ENCODE measurements at regions not wholly inside any gene's neighbourhood (a gene's known extent, or its start where the extent isn't known, plus 50 kb on each side); places are given as distances from the start of the nearest gene placed in this dataset.
"Not testable (repeated sequence)": the region's sequence is repeated elsewhere in the genome, so short reads cannot be mapped to it uniquely, and the experiment has no call there.

DNA sequence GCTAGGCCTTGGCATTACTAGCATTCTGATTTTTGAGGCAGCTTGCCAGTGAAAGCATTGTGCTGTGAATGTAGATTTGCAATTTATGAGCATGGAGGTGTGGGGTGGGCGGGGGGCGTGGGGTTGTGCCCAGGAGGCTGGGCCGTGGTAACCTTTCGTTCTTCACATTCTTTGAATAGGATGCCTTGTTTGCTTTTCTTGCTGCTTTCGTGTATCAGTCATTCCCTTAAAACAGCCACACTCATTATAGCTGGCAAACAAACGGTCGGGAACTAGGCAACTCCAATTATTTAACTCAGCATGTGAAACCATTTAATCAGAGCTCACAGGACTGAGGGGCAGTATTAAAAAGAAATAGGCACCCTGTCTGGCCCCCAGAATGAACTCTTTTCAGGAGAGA is 115.9 kb upstream of the PELI2 start:
- peak; percentile 35 for DNase-seq

DNA sequence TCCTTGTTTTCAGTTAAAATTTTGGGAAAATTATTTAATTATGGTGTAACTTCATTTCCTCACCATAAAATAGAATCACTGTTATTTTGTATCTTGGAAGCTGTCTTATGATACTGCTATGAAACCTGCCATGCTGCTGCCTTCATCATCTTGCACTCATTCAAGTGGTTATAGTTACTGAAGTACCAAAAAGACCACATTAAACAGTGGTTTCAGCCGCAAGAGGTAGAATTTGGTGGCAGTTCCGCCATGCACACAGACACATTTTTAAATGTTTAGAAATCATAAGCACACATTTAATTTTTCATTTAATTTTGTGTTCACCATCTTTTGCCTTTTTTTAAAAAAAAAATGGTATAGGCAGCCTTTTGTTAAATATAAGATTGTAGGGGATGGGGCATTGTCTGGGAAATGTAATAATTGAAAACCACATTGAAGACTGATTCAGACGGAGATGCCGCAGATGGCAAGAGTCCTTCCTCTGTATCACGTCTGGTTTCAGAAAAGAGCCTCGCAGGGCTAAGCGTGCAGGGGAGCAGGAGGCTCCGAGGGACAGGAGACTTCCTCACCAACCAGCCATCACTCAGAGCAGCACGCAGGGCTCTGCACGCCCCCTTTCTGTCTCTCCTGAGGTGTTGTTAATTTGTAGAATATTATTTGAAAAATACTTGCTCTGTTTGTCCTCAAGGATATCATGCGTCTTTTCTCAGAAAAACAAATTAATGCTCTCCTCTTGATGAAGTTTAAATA is 115.2 kb upstream of the PELI2 start:
- no peak for DNase-seq

DNA sequence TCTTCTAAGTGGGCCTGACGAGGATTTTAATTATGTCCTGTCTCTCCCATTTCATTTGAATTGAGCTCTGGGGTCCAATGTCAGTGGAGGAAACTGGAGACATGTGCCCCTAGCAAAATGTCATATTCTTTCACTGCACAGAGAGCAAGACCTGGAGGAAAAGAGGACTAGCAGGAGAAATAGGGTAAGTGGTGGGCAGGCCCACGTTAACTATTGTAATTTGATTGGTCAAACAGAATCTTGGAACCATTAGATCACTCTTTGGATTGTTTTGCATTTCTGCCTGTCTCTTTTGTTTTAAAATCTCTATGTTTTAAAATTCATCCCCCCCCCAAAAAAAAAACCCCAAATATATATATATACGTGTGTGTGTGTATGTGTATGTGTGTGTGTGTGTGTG is 113.9 kb upstream of the PELI2 start:
- no peak for DNase-seq

DNA sequence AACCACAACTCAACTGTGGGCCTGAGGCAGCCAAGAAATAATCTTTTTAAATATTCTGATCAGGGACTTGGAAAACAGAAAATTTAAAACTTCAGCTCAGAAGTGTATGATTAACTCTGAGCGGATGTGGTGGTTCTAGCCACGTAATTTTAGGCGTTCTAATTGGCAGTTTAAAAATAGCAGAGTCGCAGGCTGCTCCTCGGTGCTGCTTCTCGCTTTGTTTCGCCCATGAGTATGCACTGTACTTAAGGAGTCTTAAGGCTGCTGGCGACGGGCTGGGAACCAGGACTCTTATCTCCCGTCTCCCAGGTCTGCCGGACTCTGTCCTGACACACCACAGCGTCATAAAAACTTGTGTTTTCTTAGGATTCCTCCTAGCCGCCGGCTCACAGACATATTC is 113.4 kb upstream of the PELI2 start:
- DNase-seq, result no peak

DNA sequence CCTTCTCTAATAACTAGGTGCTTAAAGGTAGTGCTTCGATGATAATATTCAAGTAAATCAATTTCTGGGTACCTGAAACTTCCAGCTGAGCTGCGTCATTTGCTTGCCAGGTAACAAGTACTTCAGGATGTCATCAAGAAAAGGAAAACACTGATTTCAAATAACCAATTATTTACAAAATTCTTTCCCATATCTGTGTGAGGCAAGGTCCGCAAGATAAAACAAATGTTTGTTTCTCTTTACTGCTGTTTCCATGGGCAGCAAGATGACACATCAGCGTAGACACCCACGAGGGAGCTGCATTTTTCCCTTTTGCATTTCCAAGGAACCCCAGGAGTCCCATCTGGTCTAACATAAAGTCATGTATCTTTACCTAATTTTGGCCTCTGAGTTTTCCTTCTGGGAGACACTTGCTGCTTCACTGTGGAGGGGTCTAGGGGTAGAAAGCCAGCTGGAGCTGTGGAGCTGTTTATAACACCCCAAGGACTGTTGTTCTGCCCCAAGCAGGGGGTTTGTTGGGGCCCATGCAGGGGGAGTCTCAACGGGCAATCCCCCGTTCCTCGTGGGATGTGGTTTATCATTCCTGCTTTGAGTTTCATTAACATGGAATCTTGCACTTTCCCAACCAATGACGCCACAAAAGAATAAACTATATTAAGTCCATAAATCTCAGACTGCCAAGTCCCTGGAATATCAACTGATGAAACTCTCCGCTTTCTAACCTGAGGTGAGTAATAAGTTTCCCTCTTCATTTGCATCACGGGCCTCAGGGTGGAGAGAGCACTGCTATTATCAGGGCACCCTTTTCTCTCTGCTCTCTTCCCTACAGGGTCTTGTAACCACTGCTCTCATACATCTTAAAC is 112.8 kb upstream of the PELI2 start:
- no peak for DNase-seq

DNA sequence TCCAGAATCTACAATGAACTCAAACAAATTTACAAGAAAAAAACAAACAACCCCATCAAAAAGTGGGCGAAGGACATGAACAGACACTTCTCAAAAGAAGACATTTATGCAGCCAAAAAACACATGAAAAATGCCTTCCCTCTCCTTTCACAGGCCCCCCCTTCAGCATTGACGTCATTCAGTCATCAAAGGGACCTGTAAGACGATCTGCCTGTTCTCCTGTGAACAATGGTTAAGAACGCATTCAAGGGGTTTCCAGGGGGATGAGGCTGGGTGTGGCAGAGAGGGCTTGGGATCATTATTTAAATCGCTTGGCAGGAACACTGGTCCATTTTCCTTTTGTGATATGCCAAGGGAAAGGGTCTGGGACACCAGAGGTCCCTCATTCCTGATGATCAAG is 110.7 kb upstream of the PELI2 start:
- not testable (repeated sequence) for DNase-seq

DNA sequence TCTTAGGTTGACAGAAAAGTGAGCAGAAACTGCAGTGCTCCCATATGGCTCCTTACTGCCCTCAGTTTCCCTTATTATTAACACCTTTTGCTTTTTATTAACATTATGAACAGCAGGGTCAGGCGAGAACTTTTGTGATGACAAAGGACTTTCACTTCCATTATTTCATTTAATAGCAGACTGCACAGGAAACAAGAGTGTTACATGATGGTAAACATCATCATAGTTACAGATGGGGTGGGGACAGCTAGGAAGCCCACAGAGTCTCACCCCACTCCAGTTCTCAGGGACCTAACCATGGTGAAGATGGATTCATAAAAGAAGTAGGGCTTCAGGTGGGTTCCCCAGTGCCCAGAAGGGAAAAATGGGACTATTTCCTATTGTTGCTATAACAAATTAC is 110.1 kb upstream of the PELI2 start:
- DNase-seq, result no peak

DNA sequence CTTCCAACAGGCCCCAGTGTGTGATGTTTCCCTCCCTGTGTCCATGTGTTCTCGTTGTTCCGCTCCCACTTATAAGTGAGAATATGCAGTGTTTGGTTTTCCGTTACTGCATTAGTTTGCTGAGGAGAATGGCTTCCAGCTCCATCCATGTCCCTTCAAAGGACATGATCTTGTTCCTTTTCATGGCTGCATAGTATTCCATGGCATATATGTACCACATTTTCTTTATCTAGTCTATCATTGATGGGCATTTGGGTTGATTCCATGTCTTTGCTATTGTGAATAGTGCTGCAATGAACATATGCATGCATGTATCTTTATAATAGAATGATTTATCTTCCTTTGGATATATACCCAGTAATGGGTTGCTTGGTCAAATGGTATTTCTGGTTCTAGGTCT is 109.5 kb upstream of the PELI2 start:
- DNase-seq, result not testable (repeated sequence)

DNA sequence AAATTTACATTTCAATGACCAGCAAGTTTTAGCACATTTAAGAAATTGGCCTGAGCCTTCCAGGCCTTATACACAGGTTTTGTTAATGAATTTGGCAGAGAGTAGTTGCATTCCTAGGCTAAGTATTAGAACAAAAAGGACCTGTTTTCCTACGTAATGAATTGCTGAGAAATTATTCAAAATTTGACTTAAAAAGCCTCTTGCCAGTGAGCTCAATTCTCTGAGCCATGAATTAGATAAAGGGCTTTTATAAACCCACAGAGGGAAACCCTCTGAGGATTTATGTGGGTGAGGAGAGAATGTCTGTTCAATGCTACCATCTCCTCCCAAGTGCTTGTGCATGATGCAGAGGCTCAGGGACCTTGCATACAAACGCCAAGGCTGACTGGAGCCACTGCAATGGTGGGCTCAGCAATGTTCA is 94.5 kb upstream of the PELI2 start:
- no peak for DNase-seq

DNA sequence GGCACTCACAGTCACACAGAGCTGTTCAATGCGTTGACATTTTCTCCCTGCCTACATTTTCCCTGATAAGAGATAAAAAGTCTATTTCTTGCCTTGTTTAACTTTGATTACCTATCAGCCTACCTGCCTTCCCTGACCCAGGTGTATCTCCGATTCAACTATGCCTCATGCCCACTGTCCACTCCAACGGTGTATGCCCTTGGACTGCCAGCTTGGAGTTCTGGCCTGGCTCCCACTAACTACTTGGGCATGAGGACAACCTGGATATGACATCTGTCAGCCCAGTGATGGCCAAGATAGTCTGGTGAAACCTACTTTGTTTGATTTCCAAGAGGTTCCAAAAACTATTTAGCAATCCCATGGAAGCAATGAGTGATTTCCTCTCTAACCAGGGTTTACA is 93.0 kb upstream of the PELI2 start:
- no peak for DNase-seq

DNA sequence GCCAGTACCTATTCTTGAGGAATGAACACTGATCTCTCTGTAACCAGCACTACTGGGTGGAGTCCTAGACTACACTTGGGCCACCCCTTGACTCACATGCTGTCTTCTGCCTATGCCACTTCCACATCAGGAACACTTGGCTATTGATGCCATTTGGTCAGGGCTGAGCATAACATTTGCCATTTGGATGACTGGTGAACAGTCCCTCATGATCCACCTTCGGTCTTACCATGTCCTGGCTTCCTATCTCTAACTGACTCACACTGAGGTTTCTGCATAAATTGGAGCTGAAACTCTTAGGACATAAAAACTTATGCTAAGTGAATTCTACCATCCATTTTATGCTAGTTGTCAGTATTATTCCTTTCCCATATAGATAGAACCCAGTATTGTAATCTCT is 91.7 kb upstream of the PELI2 start:
- DNase-seq, result no peak

DNA sequence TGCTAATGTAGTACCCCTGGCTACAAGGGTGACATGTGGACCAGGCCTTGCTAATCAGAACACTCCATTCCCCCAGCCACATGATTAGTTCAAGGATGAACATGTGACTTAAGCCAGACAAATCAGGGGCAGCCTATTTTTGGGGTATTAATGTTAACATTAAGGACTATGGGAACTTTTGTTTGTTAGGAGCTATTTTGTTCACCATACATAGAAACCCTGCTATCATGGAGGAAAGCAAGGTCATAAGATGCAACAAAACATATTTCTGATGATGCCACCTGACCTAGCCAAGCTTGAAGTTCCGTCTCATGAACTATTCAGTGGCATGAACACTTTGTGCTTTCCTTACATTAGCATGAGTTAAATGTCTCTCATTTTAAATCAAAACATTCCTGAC is 90.8 kb upstream of the PELI2 start:
- no peak for DNase-seq

DNA sequence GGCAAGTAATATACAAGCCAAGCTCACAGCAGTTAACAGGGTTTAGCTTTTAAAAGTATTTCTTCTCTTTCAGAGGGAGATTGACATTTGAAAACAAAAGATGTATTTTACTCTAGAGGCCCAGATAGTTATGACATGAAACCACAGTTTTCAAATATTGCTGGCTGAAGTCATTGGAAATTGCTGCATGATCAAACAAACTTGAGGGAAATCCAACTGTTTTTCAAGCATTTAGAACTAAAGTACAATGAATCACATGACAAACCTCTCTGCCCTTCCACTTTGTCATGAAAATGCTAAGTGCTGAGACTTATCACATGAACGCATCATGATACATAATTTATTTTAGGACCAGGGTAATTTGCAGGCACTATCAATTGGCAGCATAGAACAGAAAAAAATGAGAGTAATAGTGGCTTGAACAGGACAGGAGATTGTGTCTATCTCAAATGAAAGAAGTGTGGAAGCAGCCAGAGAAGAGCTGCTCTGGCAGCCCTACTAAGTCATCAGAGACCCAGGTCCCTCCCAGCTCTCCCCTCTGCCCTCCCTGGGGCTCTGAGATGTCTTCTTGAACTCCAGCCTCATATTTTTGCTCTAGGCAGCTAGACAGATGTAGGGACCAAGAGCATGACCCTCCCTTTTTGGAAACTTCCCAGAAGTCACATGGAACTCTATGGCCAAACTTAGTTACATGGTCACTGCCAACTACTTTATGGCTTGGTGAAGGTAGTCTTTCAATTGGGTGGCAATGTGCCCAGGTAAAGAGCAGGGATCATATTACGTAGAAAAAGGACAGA is 90.1 kb upstream of the PELI2 start:
- DNase-seq, result no peak

DNA sequence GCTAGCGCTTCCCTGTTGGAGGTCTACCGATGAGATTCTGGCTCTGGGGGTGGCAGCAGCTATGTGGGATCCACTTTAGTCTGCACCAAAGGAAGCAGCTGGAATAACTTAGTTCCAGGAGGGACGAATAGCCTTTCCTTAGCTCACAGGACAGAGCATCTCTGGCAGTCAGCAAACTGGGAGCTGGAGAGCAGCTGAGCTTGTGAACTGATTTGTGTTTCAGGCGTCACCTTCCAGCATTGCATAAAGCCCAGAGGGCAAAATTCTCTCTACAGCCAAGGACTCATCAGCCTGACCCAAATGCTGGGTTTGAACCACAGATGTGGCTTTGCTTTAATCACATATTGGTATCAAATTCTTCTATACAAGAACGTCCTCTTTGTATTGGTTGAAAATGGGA is 81.9 kb upstream of the PELI2 start:
- DNase-seq, result no peak

DNA sequence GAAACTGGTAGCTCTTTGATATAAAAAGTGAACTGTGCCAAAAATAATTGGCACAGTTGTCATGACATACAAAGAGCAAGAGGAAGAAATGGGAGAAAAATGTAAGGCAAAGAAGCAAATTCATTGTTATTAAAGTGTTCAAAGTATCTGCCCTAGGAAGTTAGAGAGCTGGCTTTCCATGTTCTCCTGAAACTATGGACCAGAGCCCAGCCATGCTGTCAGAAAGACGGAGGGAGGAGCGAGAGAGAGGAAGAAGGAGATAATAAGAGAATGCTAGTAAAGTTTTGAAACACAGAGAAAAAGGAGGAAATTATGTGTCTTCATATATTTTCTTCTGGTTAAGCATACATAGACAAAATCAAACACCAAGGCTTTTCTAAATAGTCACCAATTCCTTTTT is 78.1 kb upstream of the PELI2 start:
- no peak for DNase-seq

DNA sequence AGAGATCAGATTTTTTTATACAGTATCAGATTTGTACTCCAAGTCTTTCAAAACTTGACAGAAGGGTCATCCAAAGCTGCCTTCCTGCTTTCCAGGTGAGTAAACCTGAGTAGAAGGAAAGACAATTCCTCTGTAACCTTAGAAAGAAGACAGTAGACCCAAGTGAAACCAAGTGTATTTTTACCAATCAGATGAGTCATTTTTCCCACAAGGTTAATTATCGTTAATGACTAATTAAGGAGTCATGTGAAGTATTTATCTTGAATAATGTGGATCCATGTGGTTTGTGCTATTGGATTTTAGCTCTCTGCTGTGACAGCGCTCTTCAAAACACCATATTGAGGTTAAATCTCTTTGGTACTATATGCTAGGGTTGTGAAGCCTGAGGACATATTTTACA is 74.0 kb upstream of the PELI2 start:
- no peak for DNase-seq

DNA sequence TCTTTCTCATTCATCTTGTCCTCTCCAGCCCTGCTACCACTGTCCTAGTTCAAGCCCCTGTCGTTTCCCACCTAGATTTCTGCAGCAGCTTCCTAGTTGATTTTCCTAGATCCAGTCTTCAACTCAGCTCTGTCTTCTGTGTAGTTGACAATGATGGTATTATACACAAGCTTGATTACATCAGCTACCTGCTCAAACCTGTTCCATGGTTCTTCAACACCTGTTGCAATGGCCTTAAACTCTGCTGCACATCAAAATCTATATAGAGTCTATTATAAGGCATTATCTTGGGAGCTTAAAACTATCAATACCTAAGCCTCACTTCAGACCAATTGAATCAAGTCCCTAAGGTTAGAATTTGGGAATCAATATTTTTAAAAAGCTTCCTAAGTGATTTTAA is 71.7 kb upstream of the PELI2 start:
- DNase-seq, result no peak

DNA sequence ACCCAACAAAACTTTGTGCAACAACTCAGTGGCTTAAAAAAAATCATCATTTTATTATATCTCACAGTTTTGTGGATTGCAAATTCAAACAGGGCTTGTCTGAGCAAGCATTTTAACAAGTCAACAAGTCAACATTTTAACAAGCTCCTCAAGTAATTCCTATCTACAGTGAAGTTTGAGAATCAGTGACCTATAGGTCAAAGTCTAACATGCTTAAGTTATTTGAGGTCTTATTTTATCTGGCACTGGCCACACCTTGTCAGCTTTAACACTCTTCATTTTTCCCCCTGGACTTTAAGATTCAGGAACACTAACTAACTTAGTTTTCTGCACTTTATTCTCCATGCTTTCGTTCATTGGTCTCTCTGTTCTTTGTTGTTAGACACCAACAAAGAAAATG is 71.2 kb upstream of the PELI2 start:
- DNase-seq, result no peak

DNA sequence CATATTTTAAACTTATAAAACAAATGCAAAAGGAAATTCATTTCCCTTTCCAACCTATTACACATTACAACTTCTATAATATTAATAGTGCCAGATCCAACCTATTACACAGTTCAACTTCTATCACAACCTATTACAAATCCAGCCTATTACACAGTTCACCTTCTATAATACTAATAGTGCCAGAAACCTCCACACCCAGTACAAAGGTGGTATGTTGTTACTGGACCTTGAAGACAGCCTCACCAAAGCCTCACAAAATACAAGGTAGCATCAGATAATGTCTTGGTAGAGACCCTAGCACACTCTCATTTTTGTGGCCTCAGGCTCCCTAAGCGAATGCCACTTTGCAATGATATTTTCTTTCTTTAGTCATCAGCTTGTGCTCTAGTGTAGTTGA is 68.7 kb upstream of the PELI2 start:
- no peak for DNase-seq

DNA sequence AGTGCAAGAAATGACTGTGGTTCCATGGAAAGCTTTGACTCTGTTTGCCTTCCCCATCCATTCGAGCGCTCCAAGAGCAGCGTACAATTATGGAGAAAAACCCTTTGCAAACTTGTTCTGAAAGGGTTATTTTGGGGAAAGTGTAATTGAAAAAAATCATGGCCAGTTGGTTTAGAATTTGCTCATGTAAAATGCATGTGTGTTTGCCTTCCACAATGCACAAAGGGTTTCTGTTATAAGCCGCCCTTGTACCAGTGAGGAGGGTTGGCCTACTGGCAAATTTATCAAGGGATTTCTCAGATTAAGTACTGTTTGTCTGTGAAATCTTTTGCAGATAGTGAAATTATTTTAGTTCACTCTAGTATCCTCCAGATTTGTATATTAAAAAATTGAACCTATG is 62.7 kb upstream of the PELI2 start:
- no peak for DNase-seq

DNA sequence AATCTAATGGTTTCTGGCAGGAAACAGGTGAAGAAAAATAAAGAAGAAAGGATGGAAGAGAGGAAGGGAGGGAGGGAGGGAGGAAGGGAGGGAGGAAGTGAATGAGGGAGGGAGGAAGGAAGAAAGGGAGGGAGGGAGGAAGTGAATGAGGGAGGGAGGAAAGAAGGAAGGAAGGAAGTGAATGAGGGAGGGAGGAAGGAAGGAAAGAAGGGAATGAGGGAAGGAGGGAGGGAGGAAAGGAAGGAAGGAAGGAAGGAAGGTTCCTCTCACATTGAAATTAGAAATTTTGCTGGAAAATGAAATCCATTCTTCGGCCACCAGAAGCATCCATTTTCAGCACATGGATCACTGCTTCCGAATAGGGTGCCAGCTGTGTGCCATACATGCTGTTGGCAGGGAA is 62.2 kb upstream of the PELI2 start:
- no peak for DNase-seq

DNA sequence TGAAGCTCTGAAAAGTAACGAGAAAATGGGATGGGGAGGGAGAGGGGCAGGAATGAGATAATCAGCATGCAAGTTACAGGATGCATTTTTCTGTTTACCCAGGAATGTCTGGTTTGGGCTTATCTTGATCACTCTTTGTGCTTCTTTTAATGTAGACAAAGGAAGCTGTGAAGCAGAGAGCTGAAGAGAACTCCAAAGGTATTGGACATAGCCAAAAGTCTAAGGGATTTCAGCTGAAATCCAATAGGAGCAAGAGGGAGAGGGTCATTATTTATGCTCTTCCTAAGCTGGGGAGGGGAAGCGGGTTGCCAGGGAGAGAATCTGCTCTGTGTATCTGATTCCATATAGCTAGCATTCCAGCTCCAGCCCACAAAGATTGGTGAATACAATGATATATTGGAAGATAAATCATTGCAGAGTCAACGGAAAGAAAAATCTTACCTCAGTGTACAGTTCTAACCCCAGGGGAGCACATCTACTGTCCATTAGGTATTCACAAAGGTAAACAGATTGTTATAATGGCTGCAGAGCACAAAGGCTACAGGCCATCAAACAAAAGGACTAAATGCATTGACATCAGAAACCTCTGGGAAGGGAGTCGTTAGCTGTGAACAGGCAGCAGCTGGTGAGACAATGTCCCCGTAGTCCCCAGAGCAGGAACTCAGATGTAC is 61.0 kb upstream of the PELI2 start:
- peak; percentile 96 for DNase-seq

DNA sequence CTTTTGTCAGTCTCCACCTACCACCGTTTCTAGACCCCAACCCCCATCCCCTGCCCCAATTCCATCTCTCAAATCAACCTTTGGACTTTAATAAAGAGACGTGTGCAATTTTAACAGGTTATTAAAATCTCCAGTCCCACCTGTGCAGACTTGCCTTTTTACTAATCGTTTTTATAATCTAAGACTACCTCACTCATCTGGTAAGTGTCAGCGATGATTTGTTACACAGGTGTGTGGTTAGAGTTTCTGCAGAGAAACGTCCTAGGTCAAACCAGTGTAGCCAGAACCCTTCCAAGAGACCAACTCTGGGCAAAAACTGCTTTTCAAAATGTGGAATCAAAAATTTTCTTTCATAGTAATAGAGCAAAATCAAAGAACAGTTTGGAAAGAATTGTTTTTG is 60.4 kb upstream of the PELI2 start:
- DNase-seq, result no peak

All from NCI-H1417 treated with DMSO at 0.1 percent for 48 hours (cell line).